Superior temporal gyrus (tissue), 1 donor: ENCODE measurements at regions not wholly inside any gene's neighbourhood (a gene's known extent, or its start where the extent isn't known, plus 50 kb on each side); places are given as distances from the start of the nearest gene placed in this dataset.

ENCODE experiments used
- DNase-seq: peaks from one replicate; pipeline ENCODE4 v3.0.0-alpha.2; 2016; ENCODE audit errors: extremely low spot score

DNA sequence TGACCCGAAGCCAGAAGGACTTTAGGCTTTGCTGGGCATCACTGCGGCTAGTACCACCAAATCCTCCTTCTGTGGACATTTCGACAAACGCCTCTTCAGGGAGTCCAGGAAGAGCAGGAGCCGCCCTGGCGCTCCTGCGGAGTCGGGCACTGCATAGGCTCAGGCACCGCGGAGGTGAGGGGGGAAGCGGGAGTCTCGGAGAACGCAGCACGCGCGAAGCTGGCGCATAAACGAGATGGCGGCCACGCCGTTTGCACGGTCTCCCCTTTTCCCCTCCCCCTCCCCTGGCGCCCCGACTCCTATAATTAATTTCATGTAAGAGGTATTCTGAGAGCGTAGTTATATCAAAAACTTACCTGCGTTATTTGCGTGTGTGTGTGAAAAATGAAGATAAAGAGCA is 137.8 kb upstream of the GAS1 start:
- no peak for DNase-seq

DNA sequence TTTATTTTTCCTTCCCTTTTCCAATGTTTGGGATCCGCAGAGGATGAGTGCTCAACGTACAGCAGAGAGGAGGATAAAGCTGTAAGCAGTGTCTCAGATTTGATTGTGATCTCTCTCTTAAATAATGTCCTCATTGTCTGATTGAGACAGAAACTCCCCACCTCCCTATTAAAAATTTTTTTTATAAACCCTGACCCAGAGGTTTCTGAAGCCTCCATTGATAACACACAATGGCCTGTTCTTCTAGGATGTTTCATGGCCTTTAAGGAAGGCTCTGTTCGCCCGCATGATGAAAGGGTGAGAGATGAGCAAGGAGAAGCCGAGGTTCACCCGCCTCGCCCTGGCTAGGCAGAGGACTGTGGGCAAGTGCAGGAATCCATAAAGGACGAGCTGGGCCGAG is 138.2 kb upstream of the GAS1 start:
- no peak for DNase-seq

DNA sequence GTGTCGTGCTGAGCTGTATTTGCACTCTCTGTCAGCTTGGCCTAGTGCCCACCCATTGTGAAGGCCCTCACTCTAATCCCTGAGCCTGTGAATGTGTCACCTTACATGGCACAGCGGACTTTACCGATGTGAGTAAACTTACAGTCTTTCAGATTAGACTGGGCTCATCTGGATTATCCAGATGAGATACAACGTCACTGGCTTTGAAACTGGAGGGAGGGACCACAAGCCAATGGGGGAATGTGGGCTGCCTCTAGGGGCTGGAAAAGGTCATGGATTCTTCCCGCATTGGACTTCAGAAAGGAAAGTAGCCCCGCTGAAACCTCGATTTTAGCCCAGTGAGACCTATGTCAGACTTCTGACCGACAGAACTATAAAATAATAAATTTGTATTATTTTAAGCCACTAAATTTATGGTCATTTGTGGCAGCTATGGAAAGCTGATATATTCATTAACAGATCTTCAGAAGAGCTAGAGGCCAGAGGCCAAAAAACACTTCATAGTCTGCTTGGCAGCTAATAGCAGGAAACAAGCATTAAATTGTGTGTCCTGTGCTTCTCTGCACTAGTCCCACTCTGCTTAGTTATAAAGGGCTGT is 139.0 kb upstream of the GAS1 start:
- no peak for DNase-seq

DNA sequence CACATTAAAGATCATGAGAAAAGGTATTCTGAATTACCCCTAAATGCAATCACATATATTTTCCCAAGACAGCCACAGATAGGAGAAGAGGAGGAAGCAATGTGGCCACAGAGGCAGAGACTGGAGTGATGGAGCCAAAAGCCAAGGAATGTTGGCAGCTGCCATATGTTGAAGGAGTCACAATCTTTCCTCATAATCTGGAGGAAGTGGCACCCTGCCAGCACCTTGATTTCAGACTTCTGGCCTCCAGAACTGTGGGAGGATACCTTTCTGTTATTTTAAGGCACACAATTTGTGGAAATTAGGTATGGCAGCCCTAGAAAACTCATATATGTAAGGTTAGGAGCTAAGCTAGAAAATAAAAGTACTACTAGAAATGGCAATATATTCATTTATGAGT is 139.9 kb upstream of the GAS1 start:
- no peak for DNase-seq

DNA sequence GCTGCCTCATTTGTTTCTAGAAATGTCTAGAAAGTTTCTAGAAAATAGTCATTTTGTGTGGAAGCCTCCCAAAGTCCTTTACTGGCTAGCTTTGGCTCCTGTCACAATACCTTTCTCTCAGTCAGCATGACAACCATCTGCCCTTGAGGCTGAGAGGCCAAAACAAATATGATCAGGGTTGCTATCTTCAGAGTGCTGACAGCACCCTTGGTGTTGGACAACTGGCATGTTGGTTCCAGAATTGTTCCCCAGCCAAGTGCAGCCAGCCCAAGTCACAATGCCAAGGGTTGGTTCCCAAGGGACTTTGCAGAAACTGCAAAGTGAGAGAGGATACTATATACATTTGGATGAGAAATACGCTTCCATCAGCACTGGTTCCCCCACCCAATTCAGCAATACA is 140.9 kb upstream of the GAS1 start:
- DNase-seq, result no peak

DNA sequence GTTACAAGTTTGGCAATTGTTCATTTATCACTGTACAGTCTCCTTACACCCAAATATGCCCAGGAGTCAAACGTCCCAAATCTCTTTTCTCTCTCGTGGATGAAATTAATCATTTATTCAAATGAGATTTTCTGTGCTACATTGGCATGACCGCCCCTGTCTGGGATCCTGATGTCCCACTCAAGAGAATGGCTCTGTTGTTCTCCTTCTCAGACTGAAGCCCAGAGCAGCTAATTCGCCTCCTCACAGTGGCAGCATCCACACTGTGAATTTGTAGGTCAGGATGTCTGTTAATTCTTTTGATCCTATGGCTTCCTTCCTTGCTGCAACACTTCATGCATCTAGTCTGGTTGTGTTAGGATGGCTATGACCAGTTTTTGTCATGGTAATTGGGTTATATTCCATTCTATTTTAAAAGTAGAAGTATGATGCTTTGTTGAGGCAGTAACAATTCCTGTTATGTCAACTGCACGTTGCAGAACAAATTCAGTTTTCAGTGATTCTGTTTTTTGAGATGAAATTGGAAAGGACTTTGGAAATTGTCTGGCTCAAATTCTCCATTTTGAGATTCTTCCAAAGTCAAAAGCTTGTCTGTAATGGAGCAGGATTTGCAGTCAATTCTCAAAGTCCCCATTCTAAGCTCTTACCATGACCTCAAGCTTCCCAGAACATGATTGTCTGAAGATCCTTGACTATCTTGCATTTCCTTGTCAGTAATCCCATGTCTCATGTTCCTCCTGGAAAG is 141.5 kb upstream of the GAS1 start:
- DNase-seq, result peak; percentile 30

DNA sequence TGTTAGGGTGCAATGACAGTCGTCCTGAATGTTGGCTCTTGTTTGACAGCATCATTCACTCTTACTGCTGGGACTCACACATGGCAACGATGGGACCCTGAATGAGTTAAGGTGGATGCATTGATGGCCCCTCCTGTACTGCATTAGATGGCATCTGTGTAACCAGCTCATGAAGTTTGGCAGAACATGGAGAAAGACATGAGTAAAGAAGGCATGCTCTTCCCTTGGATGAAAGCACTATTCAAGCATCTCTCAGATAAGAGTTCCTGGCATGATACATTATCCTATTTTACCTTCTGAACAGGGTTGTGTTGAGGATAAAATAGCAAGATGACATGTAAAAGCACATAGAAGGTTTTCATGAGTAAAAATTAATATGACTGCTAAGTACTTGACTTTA is 142.2 kb upstream of the GAS1 start:
- no peak for DNase-seq

DNA sequence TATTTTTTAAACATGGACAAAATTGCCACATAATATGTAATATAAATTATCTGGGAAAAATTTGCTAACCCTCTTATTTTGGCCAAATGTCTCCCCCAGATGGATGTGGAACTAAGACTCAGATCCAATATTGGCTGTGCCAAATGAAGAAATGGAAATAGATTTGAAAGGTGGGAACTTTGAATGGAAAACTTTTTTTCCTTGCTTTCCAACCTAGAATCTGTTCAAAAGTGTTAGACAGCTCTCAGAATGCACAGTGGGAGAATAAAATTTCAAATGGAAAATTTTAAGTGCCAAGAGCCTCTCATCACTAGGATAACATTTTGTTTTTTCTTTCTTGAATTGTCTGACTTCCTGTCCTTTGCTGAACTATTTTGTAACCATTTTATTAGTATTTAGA is 142.6 kb upstream of the GAS1 start:
- DNase-seq, result no peak

DNA sequence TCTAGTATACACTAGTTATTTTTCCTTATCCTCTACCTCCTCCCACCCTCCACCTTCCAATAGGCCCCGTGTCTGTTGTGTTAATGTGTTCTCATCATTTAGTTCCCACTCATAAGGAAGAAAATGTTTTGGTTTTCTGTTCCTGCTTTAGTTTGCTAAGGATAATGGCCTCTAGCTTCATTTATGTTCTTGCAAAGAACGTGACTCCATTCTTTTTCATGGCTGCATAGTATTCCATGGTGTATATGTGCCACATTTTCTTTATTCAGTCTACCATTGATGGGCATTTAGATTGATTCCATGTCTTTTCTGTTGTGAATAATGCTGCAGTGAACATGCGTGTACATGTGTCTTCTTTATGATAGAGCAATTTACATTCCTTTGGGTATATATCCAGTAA is 146.5 kb upstream of the GAS1 start:
- no peak for DNase-seq

DNA sequence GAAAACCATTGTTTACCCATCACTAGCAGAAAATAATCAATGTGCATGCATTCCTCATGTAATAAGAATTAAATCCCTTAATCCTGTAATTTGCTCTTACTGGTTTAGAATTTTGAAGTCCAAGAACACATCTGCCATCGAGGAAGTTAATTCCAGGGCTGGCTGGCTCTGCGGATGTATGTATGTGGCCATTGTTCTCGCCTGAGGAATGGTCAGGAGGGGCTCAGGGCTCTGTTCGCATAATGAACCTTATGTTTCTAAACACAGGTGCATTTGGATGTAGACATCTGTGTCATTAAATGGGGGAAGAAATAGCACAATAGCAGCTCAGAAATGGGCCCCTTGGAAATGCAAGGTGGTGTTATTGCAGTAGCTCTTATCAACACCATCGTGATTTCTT is 148.6 kb upstream of the GAS1 start:
- DNase-seq, result no peak

DNA sequence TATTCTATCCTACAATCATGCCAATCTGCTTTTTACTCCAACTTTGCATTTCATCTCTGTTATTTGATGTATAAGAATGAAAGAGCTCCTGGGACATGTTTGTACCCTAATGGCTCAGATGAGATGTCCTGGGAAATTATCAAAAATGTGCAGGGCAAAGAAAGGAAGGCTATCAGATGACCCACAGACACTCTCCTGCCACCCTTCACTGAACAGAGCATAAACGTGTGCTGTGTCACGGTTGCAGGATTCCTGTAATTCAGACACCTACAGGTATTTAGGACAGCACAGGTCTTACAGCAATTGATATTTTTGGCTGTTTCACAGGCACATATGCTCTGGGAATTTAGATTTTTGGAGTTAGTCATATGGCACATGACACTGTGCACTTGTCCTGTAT is 149.2 kb upstream of the GAS1 start:
- no peak for DNase-seq

DNA sequence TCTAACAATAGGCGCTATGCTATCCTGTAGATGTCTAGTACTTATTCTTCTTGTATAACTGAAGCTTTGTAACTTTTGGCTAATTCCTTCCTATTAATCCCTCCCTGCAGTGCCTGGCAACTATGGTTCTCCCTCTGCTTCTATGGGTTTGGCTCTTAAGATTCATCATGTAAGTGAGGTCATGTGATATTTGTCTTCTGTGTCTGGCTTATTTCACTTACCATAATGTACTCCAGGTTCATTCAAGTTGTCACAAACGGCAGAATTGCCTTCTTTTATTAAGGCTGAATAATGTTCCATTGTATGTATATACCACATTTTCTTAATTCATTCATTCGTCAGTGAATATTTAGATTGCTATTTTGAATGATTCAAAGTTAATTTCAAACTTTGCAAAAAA is 149.9 kb upstream of the GAS1 start:
- no peak for DNase-seq

DNA sequence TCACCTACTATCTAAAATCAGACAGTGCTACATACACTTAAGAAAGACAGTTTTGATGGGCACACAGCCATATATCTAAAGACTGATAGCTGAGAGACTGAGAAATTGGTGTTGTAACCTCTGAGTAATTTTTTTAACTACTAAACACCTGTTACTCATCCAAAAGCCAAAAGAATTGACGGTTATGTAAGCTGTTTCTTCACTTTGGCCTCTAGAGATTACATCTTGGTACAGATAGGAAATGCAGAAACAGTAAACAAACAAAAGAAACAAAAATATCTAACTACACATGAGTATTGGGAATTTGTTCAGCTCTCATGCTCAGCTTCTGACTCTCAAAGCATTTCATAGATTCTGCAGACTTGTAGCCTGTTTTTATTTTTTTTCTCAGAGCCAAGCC is 152.1 kb upstream of the GAS1 start:
- DNase-seq, result no peak

DNA sequence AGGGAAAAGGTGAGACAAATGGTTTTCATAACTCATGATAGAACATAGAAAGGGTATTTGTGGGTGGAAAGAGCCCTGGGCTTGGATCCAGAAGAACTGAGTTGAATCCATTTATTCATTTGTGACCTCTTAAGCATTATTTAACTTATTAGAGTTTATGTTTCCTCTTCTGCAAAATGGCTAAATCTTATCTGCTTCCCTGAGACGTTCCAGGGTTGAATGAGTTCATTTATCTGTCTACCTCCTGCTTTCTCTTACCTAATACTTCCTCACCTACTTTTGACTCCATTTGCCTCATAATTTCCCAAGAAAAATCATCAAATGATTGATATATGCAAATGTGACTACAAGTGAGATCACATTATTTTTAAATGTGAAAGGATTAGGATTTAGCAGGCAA is 152.7 kb upstream of the GAS1 start:
- DNase-seq, result no peak

DNA sequence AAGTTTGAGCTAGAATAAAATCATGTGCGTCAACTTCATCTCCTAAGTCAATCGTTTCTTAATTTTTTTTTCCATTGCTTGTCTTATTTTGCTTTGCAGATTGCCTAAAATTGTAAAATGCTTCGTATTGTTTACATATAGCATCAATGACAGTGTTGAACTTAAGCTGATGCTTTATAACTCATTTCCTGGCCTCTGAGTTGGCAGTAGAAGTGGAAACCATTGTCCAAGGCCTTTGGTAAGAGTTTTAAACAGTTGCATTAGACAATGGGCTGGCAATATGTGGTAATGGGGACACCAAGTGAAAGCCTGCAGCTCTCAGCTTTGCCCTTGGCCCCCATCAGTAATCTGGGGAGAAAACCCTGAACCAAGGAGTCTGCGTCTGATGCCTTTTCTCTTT is 154.8 kb upstream of the GAS1 start:
- DNase-seq, result no peak

DNA sequence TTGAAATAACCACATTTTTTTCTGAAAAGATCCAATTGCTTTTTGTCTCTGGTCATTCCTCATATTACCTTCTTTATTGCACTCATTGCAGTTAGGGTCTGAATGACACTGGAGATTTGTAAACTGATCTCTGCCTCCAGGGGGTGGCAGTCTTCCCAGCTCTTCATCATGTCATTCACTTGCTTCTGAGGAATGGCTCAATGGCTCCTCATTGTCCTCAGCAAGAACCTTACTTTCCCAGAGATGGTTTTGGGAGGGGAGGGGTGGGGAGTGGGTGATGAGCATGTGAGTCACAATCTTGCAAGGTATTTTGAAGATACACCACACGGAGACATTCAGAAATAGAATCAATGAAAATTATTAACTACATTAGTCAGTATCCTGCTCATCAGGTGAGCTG is 159.8 kb upstream of the GAS1 start:
- DNase-seq, result peak; percentile 48

DNA sequence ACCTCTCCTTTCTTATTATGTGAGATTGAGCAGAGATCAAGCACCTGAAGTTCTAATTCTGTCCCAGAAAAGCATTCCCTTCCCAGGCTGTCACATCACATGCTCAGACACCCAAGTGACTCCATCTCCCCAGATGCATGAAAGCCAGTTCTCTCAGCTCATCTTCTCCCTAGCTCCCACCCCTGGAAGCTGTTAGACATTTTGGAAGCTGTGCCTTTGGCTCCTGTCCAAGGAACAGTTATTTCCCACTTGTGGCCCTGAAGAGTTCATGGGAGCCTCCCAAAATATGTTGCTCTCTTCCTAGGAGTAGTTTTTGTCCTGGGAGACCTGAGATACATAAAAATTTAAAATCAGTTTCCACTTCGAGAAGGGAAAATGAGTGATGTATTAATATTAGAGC is 161.4 kb upstream of the GAS1 start:
- no peak for DNase-seq

DNA sequence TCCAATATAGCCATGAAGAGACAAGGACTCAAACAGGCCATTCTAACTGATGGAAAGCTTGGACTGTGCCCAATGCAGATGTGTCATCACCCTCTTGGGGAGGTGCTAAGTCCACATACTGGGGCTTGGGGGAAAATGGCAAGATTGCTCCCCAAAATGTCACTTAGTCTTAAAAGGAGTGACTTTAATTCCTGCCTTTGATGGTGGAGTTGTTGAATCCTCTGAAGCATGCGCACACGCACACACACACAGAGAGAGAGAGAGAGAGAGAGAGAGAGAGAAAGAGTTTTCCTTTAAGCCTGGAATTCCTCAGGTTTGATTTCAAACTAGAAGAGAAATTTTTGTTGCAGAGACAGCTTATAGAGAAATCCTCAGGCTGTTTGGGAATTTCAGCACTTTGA is 161.9 kb upstream of the GAS1 start:
- no peak for DNase-seq

DNA sequence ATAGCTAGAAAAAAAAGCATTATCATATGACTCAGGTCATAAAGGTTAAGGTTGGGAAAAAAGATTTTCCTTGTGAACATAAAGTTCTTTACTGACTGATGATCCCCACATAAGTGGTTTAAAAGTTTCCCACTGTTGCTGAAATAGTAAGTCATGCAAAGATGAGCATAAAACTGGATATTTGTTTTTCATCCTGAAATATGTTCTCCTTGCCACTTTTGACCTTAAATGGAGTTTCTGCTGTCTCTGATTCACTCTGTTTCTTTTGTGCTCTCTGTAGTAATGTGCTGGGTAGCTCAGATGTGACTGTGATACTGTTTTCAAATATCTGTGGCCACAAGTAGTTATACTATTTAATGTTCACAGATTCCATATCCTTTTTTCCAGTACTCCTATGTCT is 162.5 kb upstream of the GAS1 start:
- DNase-seq, result no peak

DNA sequence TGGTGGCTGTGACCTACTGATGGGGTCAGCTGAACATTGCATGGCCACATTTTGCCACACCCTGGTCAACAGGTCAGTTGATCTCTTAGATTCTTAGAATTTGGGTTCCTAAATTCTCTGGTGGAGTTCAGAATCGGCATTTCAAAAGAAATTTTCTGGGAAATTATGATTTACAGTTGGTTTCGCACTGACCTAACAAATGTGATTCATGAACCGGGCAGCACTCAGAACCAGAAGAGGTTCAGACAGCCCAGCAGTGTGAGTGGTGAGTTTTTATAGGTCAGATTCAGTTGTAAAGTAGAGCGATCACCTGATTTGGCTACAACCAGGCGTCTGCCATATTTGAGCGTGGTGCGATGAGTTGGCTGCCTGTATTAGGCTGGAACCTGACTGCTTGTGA is 163.7 kb upstream of the GAS1 start:
- DNase-seq, result no peak

DNA sequence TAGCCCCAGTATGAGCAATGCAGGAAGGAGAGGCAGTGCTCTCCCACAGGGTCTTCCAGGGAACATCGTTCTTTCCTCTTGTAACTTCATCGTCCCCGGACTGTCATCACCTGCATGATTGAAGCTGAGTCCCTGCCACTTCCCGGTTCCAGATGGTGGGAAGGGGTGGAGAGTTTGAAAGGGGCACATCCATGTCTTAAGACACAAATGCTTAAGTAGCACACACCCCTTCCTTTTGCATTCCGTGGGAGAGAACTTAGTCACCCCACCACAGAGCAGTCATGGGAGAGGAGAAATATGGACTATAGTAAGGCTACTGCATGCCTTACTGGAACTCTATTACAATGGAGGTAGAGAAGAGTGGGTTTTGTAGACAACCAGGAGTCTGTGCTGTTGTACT is 165.3 kb upstream of the GAS1 start:
- DNase-seq, result no peak

DNA sequence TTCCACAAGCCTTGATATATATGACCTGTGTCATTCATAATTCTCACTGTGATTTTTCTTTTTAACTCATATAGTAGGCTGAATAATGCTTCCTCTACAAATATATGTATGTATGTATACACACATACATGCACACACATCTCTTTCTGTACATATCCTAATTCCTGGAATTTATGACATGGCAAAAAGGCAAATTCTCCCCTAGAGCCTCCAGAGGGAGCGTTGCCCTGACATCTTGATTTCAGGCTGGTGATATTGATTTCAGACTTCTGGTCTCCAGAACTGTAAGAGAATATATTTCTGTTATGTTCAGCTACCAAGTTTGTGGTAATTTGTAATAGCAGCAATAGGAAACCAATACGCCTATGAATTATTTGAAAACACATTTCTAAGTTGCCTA is 166.6 kb upstream of the GAS1 start:
- DNase-seq, result no peak

DNA sequence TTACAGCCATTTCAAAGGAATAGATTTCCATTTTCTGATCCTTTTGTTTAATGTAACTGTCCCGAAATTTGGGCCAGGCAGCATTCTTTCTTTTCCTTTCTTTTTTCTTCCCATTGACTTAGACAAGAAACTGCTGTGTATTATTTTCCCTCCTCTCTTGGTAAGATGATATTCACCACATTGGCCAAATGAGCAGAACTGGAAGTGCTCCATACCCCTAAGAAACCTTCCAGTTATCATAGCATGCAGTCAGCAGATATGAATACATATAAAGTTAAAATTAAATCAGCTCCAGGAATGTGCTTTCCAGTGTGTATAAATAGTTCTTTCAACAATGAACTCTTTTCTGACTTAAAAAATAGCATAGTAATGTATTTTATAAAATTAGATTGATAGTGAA is 168.5 kb upstream of the GAS1 start:
- no peak for DNase-seq

DNA sequence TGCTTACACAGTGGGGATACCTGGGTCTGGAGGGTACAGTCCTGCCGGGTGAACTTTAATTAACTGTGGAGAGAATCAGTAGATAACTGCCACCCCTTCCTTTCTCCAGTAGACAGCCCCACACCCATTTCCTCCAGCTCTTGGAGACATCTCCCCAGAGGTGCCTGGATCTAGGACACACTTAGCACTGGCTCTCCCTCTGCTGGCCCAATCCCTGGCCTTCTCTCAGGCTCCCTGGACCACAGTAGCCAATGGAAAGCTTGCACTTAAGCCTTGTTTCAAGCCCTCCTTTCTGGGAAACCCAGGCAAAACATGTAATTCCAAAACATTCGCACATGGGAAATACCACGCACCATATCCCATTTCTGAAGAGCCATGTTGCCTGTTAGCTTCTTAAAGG is 169.2 kb upstream of the GAS1 start:
- DNase-seq, result no peak
